Calu3 (cell line): ENCODE measurements at regions not wholly inside any gene's neighbourhood (a gene's known extent, or its start where the extent isn't known, plus 50 kb on each side); places are given as distances from the start of the nearest gene placed in this dataset.
"Not testable (repeated sequence)": the region's sequence is repeated elsewhere in the genome, so short reads cannot be mapped to it uniquely, and the experiment has no call there.

Experiments used
- BruUV-seq: library from RNA; stranded (reverse); fragments of 400-500 nt; replicated peaks from 2 replicates; lab custom pipeline; 2021; lab: Mats Ljungman, UMichigan
- CTCF ChIA-PET: fragments of 300-600 bp; sonication (Branson Sonifier 250); formaldehyde crosslinking; loops from one replicate; lab custom pipeline; 2022; ENCODE audit warnings: antibody characterized with exemption; lab: Charles Lee
- DNase-seq: peaks from one replicate; pipeline ENCODE4 v3.0.0; 2022
- H3K27ac Mint-ChIP-seq: one replicate; pipeline ENCODE4 v1.8.0; 2022; ENCODE audit warnings: mixed read lengths; ENCODE audit not compliant: unreplicated experiment
- H3K27me3 Mint-ChIP-seq: one replicate; pipeline ENCODE4 v1.8.0; 2022; ENCODE audit warnings: mixed read lengths; ENCODE audit not compliant: unreplicated experiment
- H3K36me3 Mint-ChIP-seq: one replicate; pipeline ENCODE4 v1.8.0; 2022; ENCODE audit warnings: mild to moderate bottlenecking, moderate library complexity, mixed read lengths; ENCODE audit not compliant: insufficient read depth, unreplicated experiment
- H3K4me1 Mint-ChIP-seq: one replicate; pipeline ENCODE4 v1.8.0; 2022; ENCODE audit warnings: mild to moderate bottlenecking, low read depth, mixed read lengths; ENCODE audit not compliant: unreplicated experiment
- H3K4me3 Mint-ChIP-seq: one replicate; pipeline ENCODE4 v1.8.0; 2022; ENCODE audit warnings: mild to moderate bottlenecking, low read depth, moderate library complexity, mixed read lengths; ENCODE audit not compliant: unreplicated experiment
- H3K9me3 Mint-ChIP-seq: one replicate; pipeline ENCODE4 v1.8.0; 2022; ENCODE audit warnings: low read depth, mixed read lengths; ENCODE audit not compliant: unreplicated experiment
- intact Hi-C: fragments of 100-400 bp; cut with micrococcal nuclease; formaldehyde crosslinking; loops from one replicate; pipeline ENCODE4 v1.10.0; 2022; ENCODE audit not compliant: unreplicated experiment
- TF ChIP-seq, protein P1 (sequence below): fragments of 200-600 bp; IDR thresholded peaks from one replicate; pipeline ENCODE4 v1.8.0; 2022; ENCODE audit warnings: antibody characterized with exemption; ENCODE audit not compliant: unreplicated experiment

DNA sequence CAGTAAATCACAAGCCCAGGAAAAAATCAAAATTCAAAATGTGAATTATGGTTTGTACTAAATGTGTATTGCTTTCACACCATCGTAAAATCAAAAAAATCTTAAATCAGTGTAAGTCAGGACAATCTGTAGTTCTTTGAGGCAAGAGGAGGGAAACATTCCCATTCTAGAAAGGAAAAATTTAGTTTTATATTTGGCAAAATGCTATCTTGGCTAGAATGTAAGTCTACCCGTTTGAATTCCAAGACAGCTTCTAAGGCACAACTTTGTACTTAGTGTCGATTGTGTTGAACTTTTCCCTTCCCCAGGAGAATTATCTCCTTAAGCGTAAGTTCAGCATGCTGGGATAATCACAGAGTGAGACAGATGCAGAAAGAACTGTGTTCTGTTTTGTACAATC is 638.2 kb upstream of the LRRTM1 start:
- TF ChIP-seq, protein P1, sequence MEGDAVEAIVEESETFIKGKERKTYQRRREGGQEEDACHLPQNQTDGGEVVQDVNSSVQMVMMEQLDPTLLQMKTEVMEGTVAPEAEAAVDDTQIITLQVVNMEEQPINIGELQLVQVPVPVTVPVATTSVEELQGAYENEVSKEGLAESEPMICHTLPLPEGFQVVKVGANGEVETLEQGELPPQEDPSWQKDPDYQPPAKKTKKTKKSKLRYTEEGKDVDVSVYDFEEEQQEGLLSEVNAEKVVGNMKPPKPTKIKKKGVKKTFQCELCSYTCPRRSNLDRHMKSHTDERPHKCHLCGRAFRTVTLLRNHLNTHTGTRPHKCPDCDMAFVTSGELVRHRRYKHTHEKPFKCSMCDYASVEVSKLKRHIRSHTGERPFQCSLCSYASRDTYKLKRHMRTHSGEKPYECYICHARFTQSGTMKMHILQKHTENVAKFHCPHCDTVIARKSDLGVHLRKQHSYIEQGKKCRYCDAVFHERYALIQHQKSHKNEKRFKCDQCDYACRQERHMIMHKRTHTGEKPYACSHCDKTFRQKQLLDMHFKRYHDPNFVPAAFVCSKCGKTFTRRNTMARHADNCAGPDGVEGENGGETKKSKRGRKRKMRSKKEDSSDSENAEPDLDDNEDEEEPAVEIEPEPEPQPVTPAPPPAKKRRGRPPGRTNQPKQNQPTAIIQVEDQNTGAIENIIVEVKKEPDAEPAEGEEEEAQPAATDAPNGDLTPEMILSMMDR = no peak
- Mint-ChIP-seq H3K4me3 (no peak overlapping the region), H3K27ac (no peak overlapping the region), H3K4me1 (no peaks in the 10 kb centered on the region), H3K9me3 (peaks cover 14% of the 10 kb centered on the region), H3K36me3 (no peaks in the 10 kb centered on the region), H3K27me3 (no peaks in the 10 kb centered on the region)
- CTCF ChIA-PET = no interaction called here
- BruUV-seq = no TSS peak
- DNase-seq = no peak
- intact Hi-C loops = no loop called here

DNA sequence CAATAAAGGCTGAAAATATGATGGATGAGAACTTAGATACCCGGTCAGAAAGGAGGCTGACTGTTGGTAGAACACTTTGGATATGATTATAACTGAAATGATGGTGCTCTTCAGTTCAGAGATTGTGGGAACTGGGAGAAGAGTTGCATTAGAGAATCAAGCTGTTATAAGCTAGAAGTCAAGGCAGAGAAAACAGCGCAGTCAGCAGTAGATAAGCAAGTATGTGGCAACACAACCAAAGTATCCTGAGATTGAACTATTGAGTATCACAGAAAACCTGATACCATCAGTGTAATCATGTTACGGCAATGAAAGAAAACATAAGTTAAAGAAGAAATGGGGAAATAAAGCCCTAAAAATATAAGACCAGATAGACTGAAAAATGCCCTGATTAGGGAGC is 633.9 kb upstream of the LRRTM1 start:
- Mint-ChIP-seq H3K4me3 (no peak overlapping the region), H3K27ac (no peak overlapping the region), H3K36me3 (no peaks in the 10 kb centered on the region), H3K27me3 (no peaks in the 10 kb centered on the region), H3K4me1 (no peaks in the 10 kb centered on the region), H3K9me3 (peaks cover 18% of the 10 kb centered on the region)
- intact Hi-C loops = no loop called here
- CTCF ChIA-PET = no interaction called here
- DNase-seq = no peak
- TF ChIP-seq, protein P1 = no peak
- no TSS peak for BruUV-seq

DNA sequence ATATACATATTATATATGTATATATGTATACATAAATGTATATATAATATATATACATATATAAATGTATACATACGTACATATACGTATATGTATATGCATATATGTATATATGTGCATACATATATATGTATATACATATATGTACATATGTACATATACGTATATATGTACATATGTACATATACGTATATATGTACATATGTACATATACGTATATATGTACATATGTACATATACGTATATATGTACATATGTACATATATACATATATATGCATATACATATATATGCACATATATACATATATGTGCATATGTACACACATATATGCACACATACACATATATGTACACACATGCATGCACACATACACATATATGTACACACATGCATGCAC is 627.3 kb upstream of the LRRTM1 start:
- H3K9me3 Mint-ChIP-seq = peaks cover 20% of the 10 kb centered on the region
- H3K4me1 Mint-ChIP-seq, DNase-seq, H3K4me3 Mint-ChIP-seq, H3K27ac Mint-ChIP-seq, BruUV-seq, intact Hi-C loops, H3K36me3 Mint-ChIP-seq, CTCF ChIA-PET, H3K27me3 Mint-ChIP-seq: not testable (repeated sequence)

DNA sequence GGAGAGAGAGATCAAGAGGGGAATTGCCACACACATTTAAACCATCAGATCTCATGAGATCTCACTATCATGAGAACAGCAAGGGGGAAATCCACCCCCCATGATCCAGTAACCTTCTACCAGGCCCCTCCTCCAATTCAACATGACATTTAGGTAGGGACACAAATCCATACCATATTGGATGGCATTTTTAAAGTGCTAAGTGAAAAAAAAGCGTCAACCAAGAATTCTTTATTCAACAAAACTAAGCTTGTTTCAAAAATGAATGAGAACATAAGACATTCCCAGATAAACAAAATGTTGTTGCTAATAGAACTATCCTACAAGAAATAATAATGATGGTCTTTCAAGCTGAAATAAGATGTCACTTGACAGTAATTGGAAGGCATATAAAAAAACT is 626.2 kb upstream of the LRRTM1 start:
- H3K36me3 Mint-ChIP-seq = no peaks in the 10 kb centered on the region
- H3K4me1 Mint-ChIP-seq = no peaks in the 10 kb centered on the region
- peaks cover 20% of the 10 kb centered on the region for H3K9me3 Mint-ChIP-seq
- H3K4me3 Mint-ChIP-seq = no peak overlapping the region
- DNase-seq = no peak
- TF ChIP-seq, protein P1 = no peak
- intact Hi-C loops = no loop called here
- H3K27me3 Mint-ChIP-seq = no peaks in the 10 kb centered on the region
- no TSS peak for BruUV-seq
- CTCF ChIA-PET = no interaction called here
- no peak overlapping the region for H3K27ac Mint-ChIP-seq

DNA sequence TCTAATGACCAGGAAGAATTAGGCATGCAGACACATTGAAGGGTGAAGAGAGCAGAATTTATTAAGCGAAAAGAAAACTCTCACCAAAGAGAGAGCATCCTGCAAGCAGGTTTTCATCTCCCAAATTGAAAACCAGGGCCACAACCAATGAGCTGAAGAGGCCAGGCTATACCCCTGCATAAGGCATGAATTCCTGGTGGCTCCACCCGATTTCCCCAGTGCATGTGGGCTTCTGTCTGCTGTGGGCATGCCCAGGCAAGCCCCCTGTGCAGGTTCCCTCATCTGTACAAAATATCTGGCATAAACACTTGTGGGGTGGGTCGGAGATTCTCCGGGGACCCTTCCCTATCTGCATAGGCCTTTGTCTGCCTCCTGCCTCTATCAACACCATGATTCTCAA is 621.6 kb upstream of the LRRTM1 start:
- no peak for DNase-seq
- no TSS peak for BruUV-seq
- CTCF ChIA-PET = no interaction called here
- Mint-ChIP-seq H3K4me3 (no peak overlapping the region), H3K36me3 (no peaks in the 10 kb centered on the region), H3K9me3 (peaks cover 30% of the 10 kb centered on the region), H3K27ac (no peak overlapping the region), H3K4me1 (no peaks in the 10 kb centered on the region), H3K27me3 (no peaks in the 10 kb centered on the region)
- intact Hi-C loops = no loop called here
- TF ChIP-seq, protein P1 = no peak
